ENCODE measurements at regions not wholly inside any gene's neighbourhood (a gene's known extent, or its start where the extent isn't known, plus 50 kb on each side); places are given as distances from the start of the nearest gene placed in this dataset.

GRCh38 chr6:54992789-54993188, 146.2 kb downstream of the FAM83B start:
- TF ChIP-seq POLR2A (IDR thresholded peaks at IDR 0.05) = no peak
- TF ChIP-seq CTCF (IDR thresholded peaks at IDR 0.05) = peak in 2 of 3 experiments; percentile 29 to 36

Measured in testis (tissue), 2 donors.